ENCODE measurements at regions not wholly inside any gene's neighbourhood (a gene's known extent, or its start where the extent isn't known, plus 50 kb on each side); places are given as distances from the start of the nearest gene placed in this dataset.
"Not testable (repeated sequence)": the region's sequence is repeated elsewhere in the genome, so short reads cannot be mapped to it uniquely, and the experiment has no call there.

DNA sequence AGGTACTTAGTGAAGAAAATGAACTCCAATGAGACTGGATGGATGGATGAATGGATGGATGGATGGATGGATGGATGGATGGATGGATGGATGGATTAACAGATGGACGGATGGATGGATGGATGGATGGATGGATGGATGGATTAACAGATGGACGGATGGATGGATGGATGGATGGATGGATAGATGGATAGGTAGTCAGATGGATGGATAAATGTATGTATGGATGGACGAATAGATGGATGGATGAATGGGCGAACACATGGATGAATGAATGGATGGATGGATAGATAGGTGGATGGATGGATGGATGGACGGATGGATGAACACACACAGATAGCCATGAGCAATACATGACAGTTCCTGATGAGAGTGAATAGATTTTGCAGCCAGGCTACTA lies 589.0 kb upstream of the B3GAT1 start:
- TF ChIP-seq EP300, POLR2A, POLR2AphosphoS5 (IDR thresholded peaks at IDR 0.05): not testable (repeated sequence)
